ENCODE measurements at regions not wholly inside any gene's neighbourhood (a gene's known extent, or its start where the extent isn't known, plus 50 kb on each side); places are given as distances from the start of the nearest gene placed in this dataset.

DNA sequence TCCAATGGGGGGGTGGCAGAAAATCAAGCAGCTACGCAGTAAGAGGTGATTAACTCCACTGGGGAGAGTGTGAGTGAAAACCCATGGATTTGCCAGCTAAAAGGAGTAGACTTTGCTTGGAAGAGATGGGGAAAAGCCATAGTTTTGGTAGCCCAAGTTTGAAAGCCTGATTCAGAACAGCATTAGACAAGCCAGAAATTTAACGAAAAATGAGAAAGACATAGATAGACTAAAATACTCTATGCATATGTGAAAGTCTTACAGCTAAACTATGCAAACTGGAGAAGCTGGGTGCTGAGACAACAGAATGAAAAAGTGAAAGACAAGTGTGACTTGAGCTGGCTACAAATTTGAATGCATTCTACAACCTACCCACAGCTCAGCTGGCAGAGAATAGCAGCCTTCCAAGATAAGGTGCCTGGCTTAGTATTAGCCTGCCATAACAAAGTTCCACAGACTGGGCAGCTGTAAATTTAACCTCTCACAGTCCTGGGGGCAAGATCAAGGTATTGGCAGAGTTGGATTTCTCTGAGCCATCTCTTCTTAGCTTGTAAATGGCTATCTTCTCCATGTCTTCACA, 156.6 kb downstream of the CDC14C start:
- no peak for DNase-seq (ENCODE audit: low spot score)
- no peaks in the 10 kb centered on the region for H3K4me1 ChIP-seq (ENCODE audit: control insufficient read depth in 4 of 4, insufficient read depth in 4 of 4, low read length in 3 of 4)
- H3K36me3 ChIP-seq (ENCODE audit: control insufficient read depth in 4 of 4, insufficient read depth in 3 of 4, low read depth in 1 of 4, low read length in 3 of 4) = no peaks in the 10 kb centered on the region
- H3K9ac ChIP-seq (ENCODE audit: low read depth in 1 of 2, low read length in 2 of 2) = no peak overlapping the region
- TF ChIP-seq SP1 (IDR thresholded peaks at IDR 0.05) (no peak), FOXA1 (IDR thresholded peaks at IDR 0.05) (no peak), TAF1 (conservative IDR thresholded peaks at IDR 0.05) (no peak), RXRA (IDR thresholded peaks at IDR 0.05) (no peak), MAX (IDR thresholded peaks at IDR 0.05) (no peak), HNF4G (IDR thresholded peaks at IDR 0.05) (no peak), FOXA2 (IDR thresholded peaks at IDR 0.05) (no peak), YY1 (IDR thresholded peaks at IDR 0.05) (no peak), HNF4A (conservative IDR thresholded peaks at IDR 0.05) (no peak), GABPA (IDR thresholded peaks at IDR 0.05 in 1 of 2, conservative IDR thresholded peaks at IDR 0.05 in 1 of 2) (no peak), RAD21 (IDR thresholded peaks at IDR 0.05) (no peak), EGR1 (IDR thresholded peaks at IDR 0.05; ENCODE audit: low read depth in 2 of 2) (no peak), JUND (IDR thresholded peaks at IDR 0.05) (no peak)
- TF ChIP-seq, protein P1, sequence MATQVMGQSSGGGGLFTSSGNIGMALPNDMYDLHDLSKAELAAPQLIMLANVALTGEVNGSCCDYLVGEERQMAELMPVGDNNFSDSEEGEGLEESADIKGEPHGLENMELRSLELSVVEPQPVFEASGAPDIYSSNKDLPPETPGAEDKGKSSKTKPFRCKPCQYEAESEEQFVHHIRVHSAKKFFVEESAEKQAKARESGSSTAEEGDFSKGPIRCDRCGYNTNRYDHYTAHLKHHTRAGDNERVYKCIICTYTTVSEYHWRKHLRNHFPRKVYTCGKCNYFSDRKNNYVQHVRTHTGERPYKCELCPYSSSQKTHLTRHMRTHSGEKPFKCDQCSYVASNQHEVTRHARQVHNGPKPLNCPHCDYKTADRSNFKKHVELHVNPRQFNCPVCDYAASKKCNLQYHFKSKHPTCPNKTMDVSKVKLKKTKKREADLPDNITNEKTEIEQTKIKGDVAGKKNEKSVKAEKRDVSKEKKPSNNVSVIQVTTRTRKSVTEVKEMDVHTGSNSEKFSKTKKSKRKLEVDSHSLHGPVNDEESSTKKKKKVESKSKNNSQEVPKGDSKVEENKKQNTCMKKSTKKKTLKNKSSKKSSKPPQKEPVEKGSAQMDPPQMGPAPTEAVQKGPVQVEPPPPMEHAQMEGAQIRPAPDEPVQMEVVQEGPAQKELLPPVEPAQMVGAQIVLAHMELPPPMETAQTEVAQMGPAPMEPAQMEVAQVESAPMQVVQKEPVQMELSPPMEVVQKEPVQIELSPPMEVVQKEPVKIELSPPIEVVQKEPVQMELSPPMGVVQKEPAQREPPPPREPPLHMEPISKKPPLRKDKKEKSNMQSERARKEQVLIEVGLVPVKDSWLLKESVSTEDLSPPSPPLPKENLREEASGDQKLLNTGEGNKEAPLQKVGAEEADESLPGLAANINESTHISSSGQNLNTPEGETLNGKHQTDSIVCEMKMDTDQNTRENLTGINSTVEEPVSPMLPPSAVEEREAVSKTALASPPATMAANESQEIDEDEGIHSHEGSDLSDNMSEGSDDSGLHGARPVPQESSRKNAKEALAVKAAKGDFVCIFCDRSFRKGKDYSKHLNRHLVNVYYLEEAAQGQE (IDR thresholded peaks at IDR 0.05) = no peak
- TF ChIP-seq, protein P2, sequence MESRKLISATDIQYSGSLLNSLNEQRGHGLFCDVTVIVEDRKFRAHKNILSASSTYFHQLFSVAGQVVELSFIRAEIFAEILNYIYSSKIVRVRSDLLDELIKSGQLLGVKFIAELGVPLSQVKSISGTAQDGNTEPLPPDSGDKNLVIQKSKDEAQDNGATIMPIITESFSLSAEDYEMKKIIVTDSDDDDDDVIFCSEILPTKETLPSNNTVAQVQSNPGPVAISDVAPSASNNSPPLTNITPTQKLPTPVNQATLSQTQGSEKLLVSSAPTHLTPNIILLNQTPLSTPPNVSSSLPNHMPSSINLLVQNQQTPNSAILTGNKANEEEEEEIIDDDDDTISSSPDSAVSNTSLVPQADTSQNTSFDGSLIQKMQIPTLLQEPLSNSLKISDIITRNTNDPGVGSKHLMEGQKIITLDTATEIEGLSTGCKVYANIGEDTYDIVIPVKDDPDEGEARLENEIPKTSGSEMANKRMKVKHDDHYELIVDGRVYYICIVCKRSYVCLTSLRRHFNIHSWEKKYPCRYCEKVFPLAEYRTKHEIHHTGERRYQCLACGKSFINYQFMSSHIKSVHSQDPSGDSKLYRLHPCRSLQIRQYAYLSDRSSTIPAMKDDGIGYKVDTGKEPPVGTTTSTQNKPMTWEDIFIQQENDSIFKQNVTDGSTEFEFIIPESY (IDR thresholded peaks at IDR 0.05) = no peak
- no peak overlapping the region for H3K4me3 ChIP-seq (ENCODE audit: low read depth in 1 of 3, low read length in 3 of 3)
- no peak overlapping the region for H3K27ac ChIP-seq (ENCODE audit: low read depth in 1 of 2, low read length in 2 of 2)
- no peaks in the 10 kb centered on the region for H3K9me3 ChIP-seq (ENCODE audit: control insufficient read depth in 4 of 4, low read length in 3 of 4)
- H3K27me3 ChIP-seq (ENCODE audit: control insufficient read depth in 4 of 4, insufficient read depth in 4 of 4, low read length in 3 of 4) = no peaks in the 10 kb centered on the region
- WGBS = 71% methylated on average over 2 of the region's 2 CpGs

- Histone ChIP-seq H3K27ac (ENCODE audit: low read depth in 1 of 2, low read length in 2 of 2) (no peak overlapping the region), H3K9ac (ENCODE audit: low read depth in 1 of 2, low read length in 2 of 2) (no peak overlapping the region), H3K4me3 (ENCODE audit: low read depth in 1 of 3, low read length in 3 of 3) (no peak overlapping the region), H3K27me3 (ENCODE audit: control insufficient read depth in 4 of 4, insufficient read depth in 4 of 4, low read length in 3 of 4) (no peaks in the 10 kb centered on the region), H3K4me1 (ENCODE audit: control insufficient read depth in 4 of 4, insufficient read depth in 4 of 4, low read length in 3 of 4) (no peaks in the 10 kb centered on the region), H3K9me3 (ENCODE audit: control insufficient read depth in 4 of 4, low read length in 3 of 4) (no peaks in the 10 kb centered on the region), H3K36me3 (ENCODE audit: control insufficient read depth in 4 of 4, insufficient read depth in 3 of 4, low read depth in 1 of 4, low read length in 3 of 4) (no peaks in the 10 kb centered on the region)
- DNase-seq (ENCODE audit: low spot score) = no peak
- TF ChIP-seq HNF4A (conservative IDR thresholded peaks at IDR 0.05) (no peak), FOXA2 (IDR thresholded peaks at IDR 0.05) (no peak), JUND (IDR thresholded peaks at IDR 0.05) (no peak), TAF1 (conservative IDR thresholded peaks at IDR 0.05) (no peak), YY1 (IDR thresholded peaks at IDR 0.05) (no peak), GABPA (IDR thresholded peaks at IDR 0.05 in 1 of 2, conservative IDR thresholded peaks at IDR 0.05 in 1 of 2) (no peak), SP1 (IDR thresholded peaks at IDR 0.05) (no peak), ATF3 (IDR thresholded peaks at IDR 0.05) (no peak), EGR1 (IDR thresholded peaks at IDR 0.05; ENCODE audit: low read depth in 2 of 2) (no peak), HNF4G (IDR thresholded peaks at IDR 0.05) (no peak), NR2F2 (IDR thresholded peaks at IDR 0.05) (no peak), MAX (IDR thresholded peaks at IDR 0.05) (no peak)
- TF ChIP-seq, protein P2 (IDR thresholded peaks at IDR 0.05) = no peak
Measured at GRCh38 chr7:49088017-49088416, 163.7 kb downstream of the CDC14C start.

All from liver (tissue), 7 donors.